ENCODE measurements at regions not wholly inside any gene's neighbourhood (a gene's known extent, or its start where the extent isn't known, plus 50 kb on each side); places are given as distances from the start of the nearest gene placed in this dataset.

GRCh38 chr10:121032460-121032859 lies 181.3 kb downstream of the WDR11 start:
- no peak for DNase-seq (ENCODE audit: low spot score)

GRCh38 chr10:121033366-121033765 lies 182.2 kb downstream of the WDR11 start:
- DNase-seq (ENCODE audit: low spot score), result no peak

DNA sequence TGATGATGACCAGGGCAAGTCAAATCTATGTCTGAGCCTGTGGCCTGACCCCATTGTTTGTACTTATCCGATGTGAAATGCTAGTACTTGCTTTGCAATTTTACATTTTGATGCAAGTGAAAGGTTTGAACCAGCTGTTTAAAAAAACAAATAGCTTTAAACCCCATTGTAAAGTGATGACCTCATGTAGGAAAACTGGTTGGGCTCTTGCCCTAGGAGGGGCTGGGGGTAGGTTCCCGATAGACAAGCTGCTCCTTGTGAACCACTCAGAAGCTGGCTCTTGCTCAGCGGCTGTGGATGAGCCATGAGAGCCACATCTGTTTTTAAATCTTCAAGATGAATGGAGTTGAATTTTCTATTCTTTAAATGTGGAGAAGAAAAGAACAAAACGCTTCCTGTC lies 185.3 kb downstream of the WDR11 start:
- no peak for DNase-seq (ENCODE audit: low spot score)

GRCh38 chr10:121041499-121041898 lies 190.3 kb downstream of the WDR11 start:
- DNase-seq (ENCODE audit: low spot score), result no peak

DNA sequence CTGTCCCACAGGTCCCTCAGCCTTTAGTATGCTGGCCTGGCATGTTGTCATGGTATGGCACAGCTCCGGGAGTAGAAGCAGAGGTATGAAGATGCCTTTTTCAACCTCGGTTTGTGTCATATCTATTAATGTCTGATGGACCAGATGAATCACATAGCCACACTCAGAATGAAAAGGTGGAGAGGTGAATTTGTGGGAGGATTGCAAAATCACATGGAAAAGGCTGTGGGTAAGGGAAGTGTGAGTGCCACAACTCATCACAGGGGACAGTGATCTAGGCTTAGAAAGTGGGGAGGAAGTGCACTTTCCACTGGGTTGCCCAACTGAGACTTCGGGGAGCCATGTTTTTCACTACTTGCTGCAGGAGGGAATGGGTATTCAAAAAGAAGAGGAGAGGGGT lies 190.7 kb downstream of the WDR11 start:
- DNase-seq (ENCODE audit: low spot score), result no peak

DNA sequence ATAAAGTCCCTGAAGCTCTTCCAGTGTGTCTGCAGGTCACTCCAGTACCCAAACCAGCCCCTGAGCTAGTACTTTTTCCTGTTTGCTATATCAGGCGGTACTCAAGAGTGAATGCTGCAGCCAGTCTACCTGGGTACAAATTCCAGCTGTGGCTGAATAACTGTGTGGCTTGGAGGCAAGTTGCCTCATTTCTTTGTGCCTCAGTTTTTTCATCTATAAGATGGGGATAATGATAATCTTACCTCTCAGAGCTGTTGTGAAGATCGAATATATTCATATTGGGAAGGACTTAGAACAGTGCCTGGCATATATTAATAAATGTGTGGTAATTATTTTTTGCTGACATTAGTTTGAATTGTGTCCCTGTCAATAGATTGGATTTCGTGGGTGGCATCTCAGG lies 191.2 kb downstream of the WDR11 start:
- no peak for DNase-seq (ENCODE audit: low spot score)

DNA sequence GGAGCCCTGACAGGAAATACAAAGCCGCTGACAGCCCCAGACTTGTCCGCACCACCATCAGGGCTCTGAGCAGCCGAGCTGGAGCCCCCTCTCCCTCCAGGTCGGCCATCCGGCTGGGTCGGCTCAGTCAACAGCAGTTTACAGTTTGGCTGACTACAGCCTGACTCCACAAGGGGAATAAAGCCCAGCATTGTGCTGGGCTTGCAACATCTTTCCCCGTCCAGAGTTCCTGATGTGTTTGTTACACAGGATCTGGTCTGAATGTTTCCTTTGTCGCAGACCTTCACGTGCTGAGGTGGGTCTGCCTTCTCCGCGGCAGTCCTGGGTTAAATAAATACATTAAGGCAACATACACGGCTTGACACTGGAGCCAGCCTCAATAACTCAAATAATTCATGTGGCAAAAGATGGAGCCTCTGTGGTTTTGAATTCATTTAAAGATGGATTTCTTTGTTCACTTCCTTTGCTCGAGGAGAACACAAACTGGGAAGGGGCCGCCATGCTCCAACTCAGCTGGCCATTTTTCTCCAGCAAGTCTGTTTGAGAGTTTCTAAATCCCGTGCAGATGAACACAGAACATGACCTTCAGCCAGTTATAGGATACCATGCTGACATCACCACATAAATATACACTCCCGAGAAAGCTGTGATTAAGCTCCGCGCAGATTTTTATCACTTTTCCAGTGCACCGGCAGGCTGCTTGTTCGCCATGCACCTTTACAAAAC lies 192.1 kb downstream of the WDR11 start:
- no peak for DNase-seq (ENCODE audit: low spot score)

GRCh38 chr10:121048749-121049148 lies 197.6 kb downstream of the WDR11 start:
- no peak for DNase-seq (ENCODE audit: low spot score)

GRCh38 chr10:121049489-121049888 lies 198.3 kb downstream of the WDR11 start:
- no peak for DNase-seq (ENCODE audit: low spot score)

GRCh38 chr10:121049923-121050322 lies 198.8 kb downstream of the WDR11 start:
- no peak for DNase-seq (ENCODE audit: low spot score)

- no peak for DNase-seq (ENCODE audit: low spot score)
These were observed 200.0 kb downstream of the WDR11 start for GRCh38 chr10:121051171-121051570.

GRCh38 chr10:121051696-121052279 lies 200.6 kb downstream of the WDR11 start:
- DNase-seq (ENCODE audit: low spot score), result no peak

GRCh38 chr10:121053151-121053550 lies 202.0 kb downstream of the WDR11 start:
- DNase-seq (ENCODE audit: low spot score), result no peak

- no peak for DNase-seq (ENCODE audit: low spot score)
These were observed 203.7 kb downstream of the WDR11 start for GRCh38 chr10:121054874-121055273.

- DNase-seq (ENCODE audit: low spot score), result no peak
These were observed 206.1 kb downstream of the WDR11 start for GRCh38 chr10:121057269-121057668.

GRCh38 chr10:121058082-121058481 lies 206.9 kb downstream of the WDR11 start:
- DNase-seq (ENCODE audit: low spot score), result no peak

DNA sequence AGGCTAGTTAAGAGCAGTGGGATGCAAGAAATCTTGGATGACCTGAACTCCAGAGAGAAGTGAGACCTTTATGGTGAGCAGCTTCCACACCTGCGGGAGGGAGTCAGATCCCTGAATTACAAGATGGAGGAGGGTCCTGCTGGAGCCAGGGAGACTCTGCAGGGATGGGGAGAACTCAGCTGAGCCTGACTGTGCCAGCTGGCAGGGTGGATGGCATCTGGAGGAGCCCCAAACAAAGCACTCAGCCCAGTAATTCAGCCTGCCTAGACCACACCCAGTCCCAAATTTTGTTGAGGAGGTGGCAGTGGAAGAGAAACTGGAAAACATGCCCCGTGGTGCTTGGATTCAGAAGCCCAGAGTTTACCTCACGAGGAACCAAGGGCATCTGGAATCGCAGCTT lies 208.2 kb downstream of the WDR11 start:
- no peak for DNase-seq (ENCODE audit: low spot score)

DNA sequence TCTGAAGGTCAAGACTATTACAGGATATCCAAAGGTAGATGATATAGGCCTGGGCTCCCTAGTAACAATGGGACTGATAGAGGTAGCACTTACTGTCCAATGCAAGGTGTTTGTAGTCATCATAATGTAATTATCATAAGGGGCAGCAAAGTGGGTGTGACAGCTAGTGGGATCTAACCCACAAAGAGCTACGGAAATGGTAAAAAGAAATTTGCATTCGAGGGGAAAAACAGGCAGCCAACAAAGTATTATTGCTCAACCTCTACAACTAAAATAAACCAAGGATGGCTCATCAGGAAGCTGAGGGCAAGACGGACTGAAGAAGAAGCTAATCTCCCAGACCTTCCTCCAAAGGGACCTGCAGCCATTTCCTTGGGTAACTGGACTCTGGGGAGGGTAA lies 211.0 kb downstream of the WDR11 start:
- no peak for DNase-seq (ENCODE audit: low spot score)

DNA sequence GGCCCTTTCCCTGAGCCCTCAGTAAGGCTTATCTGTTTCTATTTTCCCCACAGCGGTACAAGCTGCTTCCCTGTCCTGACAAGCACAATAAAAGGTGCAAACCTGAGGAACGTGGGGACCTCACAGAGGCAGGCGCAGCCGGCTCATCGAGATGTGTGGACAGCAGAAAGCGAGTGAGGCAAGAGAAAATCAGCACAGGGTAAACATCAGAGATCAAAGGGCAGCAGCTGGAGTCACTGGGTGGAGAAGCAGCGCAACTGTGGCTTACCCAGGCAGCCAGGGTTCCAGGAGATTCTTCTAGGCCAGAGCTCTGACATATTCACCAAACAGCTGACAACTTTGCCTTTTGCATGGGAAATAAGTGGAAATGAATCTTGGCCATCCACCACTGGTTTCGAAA lies 212.6 kb downstream of the WDR11 start:
- DNase-seq (ENCODE audit: low spot score), result no peak

- DNase-seq (ENCODE audit: low spot score), result no peak
These were observed 213.3 kb downstream of the WDR11 start for GRCh38 chr10:121064491-121064890.

DNA sequence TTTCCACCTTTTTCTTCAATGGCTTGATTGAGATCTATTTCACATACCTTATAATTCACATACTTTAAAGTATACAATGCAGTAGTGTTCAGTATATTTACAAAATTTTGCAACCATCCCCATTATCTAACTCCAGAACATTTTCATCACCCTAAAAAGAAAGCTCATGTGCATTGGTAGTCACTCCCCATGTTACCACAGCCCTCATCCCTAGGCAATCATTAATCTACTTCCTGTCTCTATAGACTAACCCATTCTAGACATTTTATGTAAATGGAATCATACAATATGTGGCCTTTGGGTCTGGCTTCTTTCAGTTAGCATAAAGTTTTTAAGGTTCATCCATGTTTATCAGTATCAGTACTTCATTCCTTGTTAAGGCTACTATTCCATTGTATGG lies 214.2 kb downstream of the WDR11 start:
- no peak for DNase-seq (ENCODE audit: low spot score)

- no peak for DNase-seq (ENCODE audit: low spot score)
These were observed 218.1 kb downstream of the WDR11 start for GRCh38 chr10:121069061-121069850.
